Psoas muscle (tissue), 7 donors: ENCODE measurements at regions not wholly inside any gene's neighbourhood (a gene's known extent, or its start where the extent isn't known, plus 50 kb on each side); places are given as distances from the start of the nearest gene placed in this dataset.
A peak's percentile ranks its signal among the peaks of the same experiment; 100 is the strongest.

ENCODE experiments used
- ATAC-seq, 4 donors: fragments of 200-7000 bp; cut with Tn5 transposase; one replicate each; pipeline ENCODE4 v1.9.1; 2020; ENCODE audit warnings: moderate library complexity in 3 of 4, mild to moderate bottlenecking in 2 of 4
- DNase-seq, 2 donors: peaks; one replicate each; pipeline ENCODE4 v3.0.0-alpha.2; 2020
- H3K27ac ChIP-seq: fragments of 200-600 bp; one replicate; pipeline ENCODE4 v1.8.0; 2022
- H3K27me3 ChIP-seq, 3 donors: fragments of 200-600 bp in 1 of 3; one replicate each; pipeline versions ENCODE4 v1.6.1 to v1.8.0; 2013 to 2022; ENCODE audit warnings: low read length in 2 of 3, mild to moderate bottlenecking in 2 of 3, moderate library complexity in 1 of 3; ENCODE audit not compliant: insufficient read depth in 3 of 3
- H3K36me3 ChIP-seq, 2 donors: fragments of 200-600 bp in 1 of 2; one replicate each; pipeline versions ENCODE4 v1.6.1 to v1.8.0; 2013 to 2022; ENCODE audit warnings: low read depth in 1 of 2, mild to moderate bottlenecking in 1 of 2, moderate library complexity in 1 of 2; ENCODE audit not compliant: insufficient read depth in 1 of 2
- H3K4me1 ChIP-seq: fragments of 200-600 bp; one replicate; pipeline ENCODE4 v1.8.0; 2022
- H3K4me3 ChIP-seq: fragments of 200-600 bp; one replicate; pipeline ENCODE4 v1.8.0; 2022; ENCODE audit warnings: mild to moderate bottlenecking
- H3K9me3 ChIP-seq: fragments of 200-600 bp; one replicate; pipeline ENCODE4 v1.8.0; 2022
- WGBS, 3 donors: extraction: QIAGEN DNeasy Blood & Tissue Kit; methylation state at CpG; one replicate each; pipeline versions ENCODE4 v1.1.6 to v1.1.7; 2013; 5-methylcytosine and 5-hydroxymethylcytosine counted together
- intact Hi-C, 2 donors: fragments of 100-400 bp; cut with DNase I; formaldehyde crosslinking; loops; one replicate each; pipeline versions ENCODE4 v1.11.0 to v1.14.2; 2022
- TF ChIP-seq, protein P1 (sequence below): fragments of 200-600 bp; IDR thresholded peaks from one replicate; pipeline ENCODE4 v1.8.0; 2022; ENCODE audit warnings: antibody characterized with exemption
- donor health status: healthy with polysubstance abuse.
- donor health status: DM: no; HTN: no; CAD: no; lungs with moderate emphysema.
- donor health status: Bipolar disorder and iron deficiency.
- donor health status: healthy.
- donor health status: DM: yes; HTN: yes; CAD: no.
- donor health status: DM: no; HTN: no; CAD: no.
- donor health status: DM: yes; HTN: yes; CAD: no.

DNA sequence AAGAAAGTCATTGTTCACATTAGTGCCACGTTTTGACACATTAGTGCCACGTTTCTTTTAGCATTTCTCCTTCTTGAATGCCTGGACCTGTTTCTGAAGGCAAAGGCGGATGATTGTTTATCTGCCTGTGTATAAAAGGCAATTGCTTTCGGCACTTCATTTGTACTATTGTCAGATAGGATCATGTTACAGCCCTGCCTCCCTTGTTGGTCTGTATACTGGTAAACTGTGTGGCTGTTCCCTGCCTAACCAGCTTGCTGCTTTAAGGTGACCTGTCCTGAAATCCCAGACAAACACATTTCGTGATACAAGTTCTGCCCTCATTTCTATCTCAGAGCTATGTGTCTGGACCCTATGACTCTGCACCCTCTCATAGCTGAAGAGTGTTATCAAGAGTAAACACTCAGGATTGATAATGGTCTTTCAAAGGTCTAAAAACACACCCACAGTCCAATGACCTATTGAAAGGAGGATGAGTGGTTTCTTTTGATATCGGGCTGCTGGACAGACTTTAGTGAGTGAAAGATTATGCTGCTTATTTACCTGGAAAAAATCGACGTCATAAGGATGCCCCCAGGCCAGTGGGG, 276.3 kb upstream of the MCTP2 start:
- TF ChIP-seq, protein P1, sequence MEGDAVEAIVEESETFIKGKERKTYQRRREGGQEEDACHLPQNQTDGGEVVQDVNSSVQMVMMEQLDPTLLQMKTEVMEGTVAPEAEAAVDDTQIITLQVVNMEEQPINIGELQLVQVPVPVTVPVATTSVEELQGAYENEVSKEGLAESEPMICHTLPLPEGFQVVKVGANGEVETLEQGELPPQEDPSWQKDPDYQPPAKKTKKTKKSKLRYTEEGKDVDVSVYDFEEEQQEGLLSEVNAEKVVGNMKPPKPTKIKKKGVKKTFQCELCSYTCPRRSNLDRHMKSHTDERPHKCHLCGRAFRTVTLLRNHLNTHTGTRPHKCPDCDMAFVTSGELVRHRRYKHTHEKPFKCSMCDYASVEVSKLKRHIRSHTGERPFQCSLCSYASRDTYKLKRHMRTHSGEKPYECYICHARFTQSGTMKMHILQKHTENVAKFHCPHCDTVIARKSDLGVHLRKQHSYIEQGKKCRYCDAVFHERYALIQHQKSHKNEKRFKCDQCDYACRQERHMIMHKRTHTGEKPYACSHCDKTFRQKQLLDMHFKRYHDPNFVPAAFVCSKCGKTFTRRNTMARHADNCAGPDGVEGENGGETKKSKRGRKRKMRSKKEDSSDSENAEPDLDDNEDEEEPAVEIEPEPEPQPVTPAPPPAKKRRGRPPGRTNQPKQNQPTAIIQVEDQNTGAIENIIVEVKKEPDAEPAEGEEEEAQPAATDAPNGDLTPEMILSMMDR, result no peak
- no peak overlapping the region for H3K4me3 ChIP-seq
- intact Hi-C loops, result no loop called here
- H3K27ac ChIP-seq, result no peak overlapping the region
- no peaks in the 10 kb centered on the region for H3K9me3 ChIP-seq
- no peaks in the 10 kb centered on the region for H3K4me1 ChIP-seq
- ATAC-seq (no peak), DNase-seq (no peak)
- no peaks in the 10 kb centered on the region for H3K27me3 ChIP-seq
- 48 to 55% (median 50%) methylated on average over 8 of the region's 8 CpGs for WGBS, 3 donors
- no peaks in the 10 kb centered on the region for H3K36me3 ChIP-seq

DNA sequence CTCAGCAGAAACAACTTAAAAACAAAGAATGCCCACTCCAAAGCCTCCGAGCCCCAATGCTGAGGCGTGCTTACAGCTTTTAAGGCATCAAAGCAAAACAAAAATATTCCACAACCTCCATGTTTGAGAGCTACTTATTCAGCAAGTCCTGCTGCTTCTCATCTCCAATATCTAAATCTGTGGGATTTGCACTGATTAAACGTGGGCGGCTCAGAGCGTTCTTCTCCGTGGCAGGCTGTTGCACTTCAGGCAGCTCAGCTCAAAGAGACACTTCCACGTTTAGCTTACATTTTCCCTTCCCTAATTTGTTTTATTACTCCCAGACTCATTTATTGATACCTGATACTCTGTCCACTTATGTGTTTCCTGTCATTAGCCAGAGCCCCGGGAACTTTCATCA, 282.6 kb upstream of the MCTP2 start:
- H3K27me3 ChIP-seq, result no peaks in the 10 kb centered on the region
- ATAC-seq (no peak), DNase-seq (no peak)
- no peak overlapping the region for H3K4me3 ChIP-seq
- 30 to 37% (median 30%) methylated on average over 8 of the region's 8 CpGs for WGBS, 3 donors
- H3K27ac ChIP-seq, result no peak overlapping the region
- intact Hi-C loops, result no loop called here
- no peaks in the 10 kb centered on the region for H3K36me3 ChIP-seq
- TF ChIP-seq, protein P1, result no peak
- H3K9me3 ChIP-seq, result no peaks in the 10 kb centered on the region
- no peaks in the 10 kb centered on the region for H3K4me1 ChIP-seq

DNA sequence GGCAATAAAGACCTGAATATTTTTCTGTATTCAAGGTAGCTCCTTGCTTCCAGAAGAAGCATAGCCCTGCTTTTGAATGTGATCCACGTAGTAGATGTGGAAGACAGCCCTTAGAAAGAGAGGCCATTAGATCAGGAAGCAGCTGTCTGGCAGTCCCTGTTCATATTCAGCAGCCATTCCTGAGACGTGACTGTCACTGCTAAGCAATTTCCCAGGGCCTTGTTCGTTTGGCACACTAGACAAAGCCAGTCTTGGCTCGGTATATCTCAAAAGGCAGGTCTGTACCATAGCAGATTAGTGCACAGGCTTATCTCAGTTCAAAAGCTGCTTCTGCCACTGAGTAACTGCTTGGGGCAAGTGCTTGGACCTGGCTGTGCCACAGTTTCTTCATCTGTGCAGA, 287.8 kb upstream of the MCTP2 start:
- TF ChIP-seq, protein P1, result no peak
- no peak overlapping the region for H3K27ac ChIP-seq
- DNase-seq (no peak), ATAC-seq (peak in 3 of 4 donors; percentile 52 to 68 (median 54))
- H3K4me3 ChIP-seq, result no peak overlapping the region
- H3K4me1 ChIP-seq, result no peaks in the 10 kb centered on the region
- no peaks in the 10 kb centered on the region for H3K36me3 ChIP-seq
- intact Hi-C loops, result no loop called here
- 7 to 11% (median 9%) methylated on average over 4 of the region's 4 CpGs for WGBS, 3 donors
- H3K27me3 ChIP-seq, result no peaks in the 10 kb centered on the region
- no peaks in the 10 kb centered on the region for H3K9me3 ChIP-seq

DNA sequence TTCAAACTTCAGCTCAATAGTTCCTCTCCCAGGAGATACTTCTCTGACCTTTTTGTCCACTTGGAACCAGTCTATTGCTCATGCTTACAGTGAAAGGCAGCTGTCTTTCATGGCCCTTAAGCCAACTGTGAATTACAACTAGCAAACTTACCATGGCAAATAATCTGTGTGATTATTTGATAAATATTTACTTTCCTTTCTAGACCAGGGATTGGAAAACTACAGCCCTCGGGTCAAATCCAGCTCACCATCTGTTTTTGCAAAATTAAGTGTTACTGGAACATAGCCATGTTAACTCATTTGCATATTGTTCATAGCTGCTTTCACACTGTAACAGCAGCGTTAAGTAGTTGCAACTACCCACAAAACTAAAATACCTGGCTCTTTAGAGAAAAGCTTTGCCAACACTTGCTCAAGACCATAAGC, 289.1 kb upstream of the MCTP2 start:
- DNase-seq (no peak), ATAC-seq (peak in 2 of 4 donors; percentile 49 to 60)
- H3K27me3 ChIP-seq, result no peaks in the 10 kb centered on the region
- H3K4me3 ChIP-seq, result no peak overlapping the region
- intact Hi-C loops, result no loop called here
- TF ChIP-seq, protein P1, result no peak
- no peaks in the 10 kb centered on the region for H3K36me3 ChIP-seq
- H3K27ac ChIP-seq, result peak overlapping the region; percentile 27
- WGBS, 3 donors, result 27 to 32% (median 28%) methylated on average over 2 of the region's 2 CpGs
- H3K9me3 ChIP-seq, result no peaks in the 10 kb centered on the region
- no peaks in the 10 kb centered on the region for H3K4me1 ChIP-seq

DNA sequence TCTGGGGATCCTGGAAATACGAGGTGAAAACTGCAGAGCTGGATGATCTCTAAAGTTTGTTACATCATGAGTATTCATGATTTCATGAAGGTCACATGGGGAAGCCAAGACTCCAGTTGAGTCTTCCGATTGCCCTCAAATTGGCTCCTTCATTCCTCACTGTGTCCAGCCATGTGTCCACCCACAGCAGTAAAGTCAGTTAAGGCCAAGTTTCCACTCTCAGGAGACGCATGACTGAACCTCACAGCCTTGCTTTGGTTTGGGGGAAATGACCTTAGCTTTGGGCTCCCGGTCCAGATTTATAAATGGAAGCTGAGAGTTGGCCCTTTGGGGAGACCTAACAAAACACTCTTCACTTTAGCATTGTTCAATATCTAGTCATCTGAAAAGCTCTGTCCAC, 289.7 kb upstream of the MCTP2 start:
- 23 to 39% (median 30%) methylated on average over 4 of the region's 4 CpGs for WGBS, 3 donors
- peak; percentile 37 to 80 (median 58) for ATAC-seq
- Histone ChIP-seq H3K4me3 (no peak overlapping the region), H3K36me3 (no peaks in the 10 kb centered on the region), H3K27ac (peak overlapping the region; percentile 27), H3K27me3 (no peaks in the 10 kb centered on the region), H3K9me3 (no peaks in the 10 kb centered on the region), H3K4me1 (no peaks in the 10 kb centered on the region)
- intact Hi-C loops, result no loop called here
- TF ChIP-seq, protein P1, result no peak
- no peak for DNase-seq
